NCI-H345 treated with DMSO at 0.1 percent for 48 hours (cell line): ENCODE measurements at regions not wholly inside any gene's neighbourhood (a gene's known extent, or its start where the extent isn't known, plus 50 kb on each side); places are given as distances from the start of the nearest gene placed in this dataset.

ENCODE experiments used
- DNase-seq: peaks from one replicate; lab custom pipeline; 2025; ENCODE audit not compliant: unreplicated experiment; lab: John Stamatoyannopoulos, UW

DNA sequence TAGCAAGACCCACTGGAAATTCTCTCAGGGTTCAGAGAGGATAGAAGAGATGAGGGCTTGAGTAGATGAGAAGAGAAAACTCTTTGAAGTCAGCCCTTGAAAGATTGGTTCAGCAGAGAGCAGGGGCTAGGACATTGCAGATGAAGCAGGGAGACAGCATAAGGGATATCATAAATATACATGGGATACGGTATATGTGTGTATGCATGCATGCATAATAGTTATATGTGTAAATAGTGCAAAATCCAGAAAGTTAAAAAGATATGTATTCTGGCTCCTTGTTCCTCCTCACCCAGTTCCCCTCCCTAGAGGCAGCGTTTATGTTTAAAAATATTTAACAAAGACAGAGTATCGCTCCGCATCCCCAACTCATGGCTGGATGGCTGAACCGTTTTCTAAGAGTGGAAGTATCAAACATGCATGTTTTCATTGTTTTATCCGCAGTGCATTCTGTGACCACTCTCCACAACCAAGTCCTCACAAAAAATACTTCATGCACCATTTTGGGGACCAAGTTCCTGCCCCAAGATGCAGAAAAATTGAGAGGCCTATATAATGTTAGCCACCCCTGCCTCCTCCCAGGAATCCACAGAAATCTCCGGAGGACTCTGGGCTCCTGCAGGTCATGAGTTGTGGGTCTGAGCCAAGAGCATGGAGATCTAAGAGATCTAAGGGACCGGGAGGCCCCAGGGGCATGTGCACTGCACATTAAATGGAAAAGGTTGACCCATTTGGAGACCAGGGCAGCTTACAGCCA, 119.5 kb downstream of the MTX3 start:
- no peak for DNase-seq

DNA sequence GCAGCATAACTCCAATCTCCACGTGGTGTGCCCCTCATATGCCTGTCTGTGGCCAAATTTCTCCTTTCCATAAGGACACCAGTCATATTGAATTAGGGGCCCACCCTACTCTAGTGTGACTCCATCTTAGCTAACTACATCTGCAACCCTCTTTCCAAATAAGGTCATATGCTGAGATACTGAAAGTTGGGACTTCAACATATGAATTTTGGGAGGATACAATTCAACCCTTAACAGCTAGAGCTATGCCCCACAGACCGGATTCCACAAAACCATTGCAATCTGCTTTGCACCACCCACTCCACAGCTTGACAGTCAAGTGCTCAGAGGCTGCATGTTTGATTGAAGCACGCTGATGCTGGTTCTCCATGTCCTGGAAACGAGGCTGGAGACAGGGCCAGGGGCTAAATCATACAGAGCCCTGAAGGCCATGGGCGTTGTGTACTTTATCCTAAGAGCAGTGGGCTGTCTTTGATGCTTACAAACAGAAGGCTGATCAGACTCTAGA, 122.8 kb downstream of the MTX3 start:
- DNase-seq = no peak

GRCh38 chr5:79865579-79865978, 125.5 kb downstream of the MTX3 start:
- DNase-seq = no peak

GRCh38 chr5:79864364-79864763, 126.7 kb downstream of the MTX3 start:
- DNase-seq = no peak

DNA sequence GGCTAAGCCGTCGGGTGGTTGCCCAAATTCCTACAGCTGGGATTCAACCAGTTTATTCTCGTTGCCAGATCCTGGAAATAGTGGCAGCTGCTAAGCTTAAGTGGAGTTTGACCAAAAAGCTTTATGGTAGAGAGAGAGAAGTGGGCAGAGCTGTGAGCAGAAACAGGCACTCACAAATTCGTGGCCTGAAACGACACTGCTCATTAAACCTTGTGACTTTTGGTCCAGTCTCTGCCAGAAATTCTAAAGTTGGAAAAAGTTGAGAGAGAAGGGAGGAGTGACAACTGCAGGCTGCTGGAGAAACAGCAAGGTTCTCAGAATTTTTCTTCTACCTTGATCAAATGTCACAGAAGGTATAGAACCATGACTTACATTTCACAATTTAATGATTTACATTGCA, 131.5 kb downstream of the MTX3 start:
- DNase-seq = no peak

DNA sequence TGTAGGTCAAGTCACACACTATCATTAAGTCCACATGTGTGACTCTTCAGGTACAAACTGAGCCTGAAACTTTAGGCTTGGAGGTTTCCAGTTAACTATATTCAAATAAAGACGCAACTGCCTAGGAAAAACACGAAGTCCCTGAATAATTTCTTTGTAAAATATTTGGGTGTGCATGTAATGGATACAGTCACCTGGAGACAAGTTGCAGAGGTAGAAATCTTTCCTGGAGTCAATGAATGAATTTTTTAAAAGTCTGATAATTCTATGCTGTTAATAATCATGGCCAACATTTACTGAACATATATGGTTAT, 132.7 kb downstream of the MTX3 start:
- no peak for DNase-seq

DNA sequence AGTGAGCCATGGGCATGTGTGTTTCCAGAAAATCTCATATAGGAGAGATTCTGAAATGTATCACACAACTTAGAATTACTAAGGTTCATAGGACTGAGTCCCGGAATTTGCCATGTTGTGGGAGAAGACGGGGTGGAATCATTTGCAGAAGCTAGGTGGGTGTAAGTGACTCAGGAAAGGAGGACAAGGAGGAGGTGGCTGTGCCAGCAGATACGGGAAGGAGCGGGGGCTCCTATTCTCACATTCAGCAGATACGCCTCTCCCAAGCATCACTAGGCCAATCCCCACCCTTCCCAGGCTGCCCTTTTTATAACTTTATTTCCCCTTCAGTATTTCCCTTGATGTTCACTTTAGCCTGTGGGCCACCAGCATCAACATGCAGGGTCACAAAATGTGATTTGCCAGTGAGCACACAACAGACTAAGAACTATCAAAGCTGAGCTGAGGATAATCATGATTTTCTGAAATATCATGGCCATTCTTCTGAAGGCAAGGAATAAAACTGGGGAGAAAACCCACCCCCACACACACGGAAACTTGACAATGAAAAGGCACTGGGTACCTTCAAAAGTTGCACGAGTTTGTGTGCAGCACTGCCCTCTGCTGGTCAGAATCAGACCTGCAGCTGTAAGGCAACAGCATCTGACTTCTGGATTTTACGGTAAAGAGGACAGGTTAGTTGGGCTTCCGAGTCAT, 133.2 kb downstream of the MTX3 start:
- DNase-seq = peak; percentile 4

DNA sequence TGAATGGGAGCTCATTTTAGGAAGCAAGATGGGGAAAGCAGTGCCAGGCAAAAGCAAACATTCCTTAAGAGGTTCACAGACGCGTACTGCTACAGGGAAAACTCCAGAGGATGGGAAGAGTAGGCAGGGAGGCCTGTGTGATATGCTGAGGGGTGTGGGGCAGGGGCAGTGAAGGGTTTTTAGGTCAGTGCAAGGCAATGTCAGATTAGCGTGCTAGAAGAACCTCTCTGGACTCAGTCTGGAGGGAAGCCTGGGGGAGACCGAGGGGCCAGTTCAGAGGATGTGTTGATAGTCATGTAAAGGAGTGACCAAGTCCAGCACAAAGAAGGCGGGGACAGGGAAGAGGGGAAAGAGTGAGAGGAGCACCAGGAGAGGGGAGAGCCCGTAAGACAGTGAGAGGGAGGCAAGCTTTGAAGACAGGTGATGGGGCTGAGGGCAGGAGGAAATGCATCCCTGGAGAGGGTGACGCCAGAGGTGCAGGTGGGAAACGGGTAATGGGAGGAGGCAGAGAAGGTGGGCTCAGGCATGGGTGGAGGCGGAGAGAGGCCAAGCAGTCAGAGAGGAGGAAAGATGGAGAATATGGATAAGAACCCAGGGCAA, 134.5 kb downstream of the MTX3 start:
- no peak for DNase-seq

- DNase-seq = no peak
Observed at GRCh38 chr5:79853676-79854418, 137.2 kb downstream of the MTX3 start.

GRCh38 chr5:79853028-79853427, 138.0 kb downstream of the MTX3 start:
- no peak for DNase-seq

DNA sequence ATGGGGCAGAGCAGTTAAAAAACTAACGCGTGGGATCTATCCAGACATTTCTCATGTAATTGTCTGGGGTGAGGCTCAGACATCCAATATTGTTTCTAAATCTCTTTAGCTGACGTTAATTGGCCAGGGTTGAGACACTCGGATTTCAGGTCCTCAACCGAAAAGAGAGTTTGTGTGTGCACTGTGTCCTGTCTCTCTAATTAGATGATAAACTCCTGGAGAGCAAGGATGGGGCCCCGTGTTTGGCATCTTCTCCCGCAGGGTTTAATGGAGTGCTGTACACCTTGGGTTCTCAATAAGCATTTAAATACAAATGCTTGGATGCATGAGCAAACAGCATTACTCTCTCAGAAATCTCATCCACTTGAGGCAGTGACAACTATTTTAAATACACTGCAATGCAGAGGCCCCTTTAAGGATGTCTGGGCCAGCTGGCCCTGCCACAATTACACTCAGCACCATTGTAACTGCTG, 139.6 kb downstream of the MTX3 start:
- no peak for DNase-seq

DNA sequence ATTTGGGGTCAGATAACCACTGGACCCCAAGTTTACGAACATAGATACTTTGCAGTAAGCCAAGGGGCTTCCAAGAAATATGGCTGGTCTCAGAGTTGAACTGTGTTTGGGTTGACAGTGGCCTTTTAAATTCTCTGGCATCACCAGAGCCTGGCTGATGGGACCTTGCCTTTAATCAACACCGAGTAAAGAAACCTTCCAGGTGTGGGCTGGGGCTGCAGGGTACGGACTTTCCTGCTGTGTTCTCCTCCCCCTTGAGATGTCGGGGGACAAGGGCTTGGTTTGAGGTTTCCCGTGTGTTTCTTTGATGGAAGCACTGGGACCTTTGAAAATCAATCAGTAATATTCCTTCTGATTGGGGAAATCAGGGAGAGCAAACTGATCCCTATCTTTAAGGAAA, 140.1 kb downstream of the MTX3 start:
- DNase-seq = no peak

DNA sequence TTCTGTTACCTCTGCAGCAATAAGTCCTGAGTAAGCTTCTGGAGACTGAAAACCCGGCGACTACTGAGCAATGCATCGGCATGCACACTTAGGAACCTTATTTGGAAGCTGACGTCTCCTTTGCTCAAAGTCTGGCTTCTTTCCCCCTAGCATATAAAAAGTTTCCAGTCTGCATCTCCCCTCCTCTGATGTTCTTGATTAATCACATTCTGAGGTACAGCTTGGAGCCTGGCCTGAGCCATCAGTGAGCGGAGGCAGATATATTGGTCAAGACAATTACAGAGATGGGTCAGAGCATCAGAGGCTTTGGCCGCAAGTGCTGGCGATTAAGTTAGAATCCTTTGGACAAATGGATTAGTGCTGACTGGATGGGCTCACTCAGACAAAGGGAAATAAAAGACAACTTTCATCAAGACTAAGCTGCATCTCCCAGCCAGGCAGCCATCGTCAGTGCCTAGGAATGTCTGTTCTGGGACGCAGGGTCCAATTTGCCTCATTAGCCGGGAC, 140.7 kb downstream of the MTX3 start:
- no peak for DNase-seq

DNA sequence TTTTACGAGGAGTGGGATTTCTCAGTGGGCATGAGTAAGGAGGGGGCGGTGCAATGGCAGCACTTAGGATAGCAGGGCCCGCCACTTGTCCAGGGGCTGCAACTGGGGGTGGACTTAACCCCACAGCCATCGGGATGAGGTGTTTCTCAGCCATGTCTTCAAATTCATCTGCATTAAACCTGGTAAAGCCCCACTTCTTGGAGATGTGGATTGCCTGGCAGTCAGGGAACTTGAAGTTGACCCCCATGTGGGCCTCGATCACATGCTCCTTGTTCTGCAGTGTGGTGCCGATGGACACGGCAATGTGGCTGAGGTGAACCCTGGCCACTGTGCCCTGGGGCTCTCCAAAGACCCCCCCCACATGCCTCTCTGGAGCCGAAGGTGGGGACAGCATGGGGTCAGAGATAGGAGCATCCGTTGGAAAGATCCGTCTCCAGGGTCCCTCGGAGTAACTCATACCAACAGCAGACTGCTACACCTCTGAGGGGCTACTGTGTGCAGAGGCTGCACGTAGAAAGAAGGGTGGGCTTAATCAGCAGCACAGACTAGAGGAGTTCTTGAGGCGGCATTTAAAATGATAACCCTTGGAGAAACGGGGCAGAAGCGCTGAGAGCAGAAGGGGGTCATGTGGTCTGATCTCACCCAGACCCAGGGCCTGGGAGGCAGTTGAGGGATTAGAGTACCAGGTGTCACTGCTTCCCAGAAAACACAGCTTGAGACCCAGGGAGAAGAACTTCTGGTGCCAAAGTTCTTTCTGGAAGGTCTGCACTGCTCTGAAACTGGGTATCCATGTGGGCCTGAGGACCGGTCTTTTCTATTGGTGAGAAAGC, 141.4 kb downstream of the MTX3 start:
- DNase-seq = no peak
